OCI-LY1 (cell line): ENCODE measurements at regions not wholly inside any gene's neighbourhood (a gene's known extent, or its start where the extent isn't known, plus 50 kb on each side); places are given as distances from the start of the nearest gene placed in this dataset.

ENCODE experiments used
- CTCF ChIP-seq: fragments of 200-600 bp; sonication (generic), shearing (Covaris generic); IDR thresholded peaks from 2 replicates; pipeline ENCODE4 v1.5.1; 2017; ENCODE audit warnings: mild to moderate bottlenecking, antibody characterized with exemption, low read length, moderate library complexity, mixed read lengths
- EZH2 ChIP-seq: fragments of 200-600 bp; sonication (generic), shearing (Covaris generic); IDR thresholded peaks from 2 replicates; pipeline ENCODE4 v1.8.0; 2017; ENCODE audit warnings: borderline replicate concordance, mixed run types, mild to moderate bottlenecking, antibody characterized with exemption, low read length, moderate library complexity, mixed read lengths

- TF ChIP-seq CTCF: peak; percentile 76
- TF ChIP-seq EZH2: no peak
These were observed 63.1 kb upstream of the MCTP2 start for GRCh38 chr15:94168250-94168649.
